CD4-positive, alpha-beta T cell (primary cell): ENCODE measurements at regions not wholly inside any gene's neighbourhood (a gene's known extent, or its start where the extent isn't known, plus 50 kb on each side); places are given as distances from the start of the nearest gene placed in this dataset.
A peak's percentile ranks its signal among the peaks of the same experiment; 100 is the strongest.

Experiments
- ATAC-seq: fragments of 200-7000 bp; cut with Tn5 transposase; one replicate; pipeline ENCODE4 v1.10.0; 2022; ENCODE audit warnings: mild to moderate bottlenecking; ENCODE audit not compliant: poor library complexity
- CTCF ChIA-PET: fragments of 350-600 bp; sonication (Branson Sonifier 250); formaldehyde crosslinking; loops from one replicate; lab custom pipeline; 2021; ENCODE audit warnings: antibody characterized with exemption, inconsistent platforms; lab: Charles Lee
- POLR2A ChIA-PET: fragments of 350-600 bp; sonication (Branson Sonifier 250); formaldehyde crosslinking; loops from one replicate; lab custom pipeline; 2021; ENCODE audit warnings: antibody characterized with exemption, inconsistent platforms; lab: Charles Lee
- DNase-seq, 14 experiments: peaks; one replicate each; pipeline ENCODE4 v3.0.0-alpha.2; 2013 to 2020; ENCODE audit warnings: mixed read lengths in 2 of 14
- H3K27ac ChIP-seq, 2 donors: one replicate each; pipeline versions ENCODE4 v1.5.1 to v1.7.0; 2013; ENCODE audit warnings: low read length in 2 of 2, low read depth in 1 of 2, mild to moderate bottlenecking in 1 of 2
- H3K27me3 ChIP-seq, 2 experiments: 1 replicate in 1 of 2; 2 replicates in 1 of 2; pipeline versions ENCODE4 v1.6.1 to v1.7.0; 2013; ENCODE audit warnings: low read length in 2 of 2, control low read depth in 1 of 2, mild to moderate bottlenecking in 1 of 2, moderate library complexity in 1 of 2; ENCODE audit not compliant: insufficient read depth in 2 of 2, control insufficient read depth in 1 of 2
- H3K36me3 ChIP-seq: one replicate; pipeline ENCODE4 v1.6.1; 2013; ENCODE audit warnings: low read length, control low read depth; ENCODE audit not compliant: insufficient read depth
- H3K4me1 ChIP-seq: one replicate; pipeline ENCODE4 v1.6.1; 2013; ENCODE audit warnings: low read length, control low read depth; ENCODE audit not compliant: insufficient read depth
- H3K4me3 ChIP-seq: one replicate; pipeline ENCODE4 v1.5.1; 2013; ENCODE audit warnings: mild to moderate bottlenecking, low read length, moderate library complexity
- H3K9me3 ChIP-seq, 2 experiments: 1 replicate in 1 of 2; 2 replicates in 1 of 2; pipeline versions ENCODE4 v1.6.1 to v1.7.0; 2013; ENCODE audit warnings: low read length in 2 of 2, mild to moderate bottlenecking in 2 of 2, control low read depth in 1 of 2, moderate library complexity in 1 of 2; ENCODE audit not compliant: control insufficient read depth in 1 of 2, insufficient read depth in 1 of 2
- H3K27ac Mint-ChIP-seq: one replicate; pipeline ENCODE4 v1.8.0; 2020; ENCODE audit warnings: mixed read lengths
- H3K27me3 Mint-ChIP-seq: one replicate; pipeline ENCODE4 v1.8.0; 2021; ENCODE audit warnings: mixed read lengths
- H3K36me3 Mint-ChIP-seq: one replicate; pipeline ENCODE4 v1.8.0; 2021; ENCODE audit warnings: low read depth, mixed read lengths
- H3K4me1 Mint-ChIP-seq: one replicate; pipeline ENCODE4 v1.8.0; 2021; ENCODE audit warnings: low read depth, mixed read lengths
- H3K4me3 Mint-ChIP-seq: one replicate; pipeline ENCODE4 v1.8.0; 2020; ENCODE audit warnings: mild to moderate bottlenecking, mixed read lengths
- H3K9me3 Mint-ChIP-seq: one replicate; pipeline ENCODE4 v1.8.0; 2020; ENCODE audit warnings: mixed read lengths
- CTCF ChIP-seq: fragments of 200-600 bp; IDR thresholded peaks from one replicate; pipeline ENCODE4 v1.8.0; 2022; ENCODE audit warnings: antibody characterized with exemption, mild to moderate bottlenecking
- intact Hi-C, 2 experiments: fragments of 100-400 bp; cut with DNase I in 1 of 2; cut with micrococcal nuclease in 1 of 2; formaldehyde crosslinking; loops; one replicate each; pipeline versions ENCODE4 v1.15.1 to v1.9.0; 2023 to 2025; cut with DNase I, micrococcal nuclease

- Mint-ChIP-seq H3K4me1 (peaks cover 27% of the 10 kb centered on the region), H3K4me3 (no peak overlapping the region), H3K9me3 (no peaks in the 10 kb centered on the region), H3K27me3 (no peaks in the 10 kb centered on the region), H3K27ac (no peak overlapping the region), H3K36me3 (no peaks in the 10 kb centered on the region)
- POLR2A ChIA-PET: no interaction called here
- CTCF ChIA-PET: no interaction called here
- Histone ChIP-seq H3K36me3 (no peaks in the 10 kb centered on the region), H3K9me3 (peaks cover 0 to 4% of the 10 kb centered on the region in 2 experiments), H3K27me3 (no peaks in the 10 kb centered on the region), H3K4me1 (no peaks in the 10 kb centered on the region), H3K27ac (no peak overlapping the region), H3K4me3 (no peak overlapping the region)
- no peak for TF ChIP-seq CTCF
- no peak for DNase-seq
- no peak for ATAC-seq
- intact Hi-C loops: no loop called here
Observed at GRCh38 chr3:25899352-25900101, 109.6 kb downstream of the OXSM start.

- no peaks in the 10 kb centered on the region for H3K27me3 ChIP-seq
- ChIA-PET POLR2A (no interaction called here), CTCF (no interaction called here)
- H3K4me1 Mint-ChIP-seq: peaks cover 27% of the 10 kb centered on the region
- intact Hi-C loops: no loop called here
- H3K4me3 ChIP-seq: no peak overlapping the region
- H3K27ac Mint-ChIP-seq: no peak overlapping the region
- H3K36me3 Mint-ChIP-seq: no peaks in the 10 kb centered on the region
- peaks cover 0 to 4% of the 10 kb centered on the region in 2 experiments for H3K9me3 ChIP-seq
- no peaks in the 10 kb centered on the region for H3K4me1 ChIP-seq
- ATAC-seq (no peak), DNase-seq (no peak)
- no peaks in the 10 kb centered on the region for H3K36me3 ChIP-seq
- H3K27me3 Mint-ChIP-seq: no peaks in the 10 kb centered on the region
- no peak overlapping the region for H3K27ac ChIP-seq
- no peak overlapping the region for H3K4me3 Mint-ChIP-seq
- H3K9me3 Mint-ChIP-seq: no peaks in the 10 kb centered on the region
- no peak for TF ChIP-seq CTCF
Observed at GRCh38 chr3:25900161-25900560, 110.3 kb downstream of the OXSM start.

- DNase-seq (peak in 4 of 14 experiments; percentile 5 to 57 (median 40)), ATAC-seq (peak; percentile 69)
- no peak overlapping the region for H3K4me3 ChIP-seq
- ChIA-PET POLR2A (no interaction called here), CTCF (no interaction called here)
- intact Hi-C loops: no loop called here
- peak overlapping the region; percentile 36 for H3K4me3 Mint-ChIP-seq
- no peak overlapping the region for H3K27ac Mint-ChIP-seq
- no peaks in the 10 kb centered on the region for H3K36me3 ChIP-seq
- H3K27ac ChIP-seq: no peak overlapping the region
- H3K36me3 Mint-ChIP-seq: no peaks in the 10 kb centered on the region
- peaks cover 27% of the 10 kb centered on the region for H3K4me1 Mint-ChIP-seq
- no peaks in the 10 kb centered on the region for H3K4me1 ChIP-seq
- H3K27me3 ChIP-seq: no peaks in the 10 kb centered on the region
- H3K9me3 ChIP-seq: peaks cover 0 to 4% of the 10 kb centered on the region in 2 experiments
- H3K9me3 Mint-ChIP-seq: no peaks in the 10 kb centered on the region
- H3K27me3 Mint-ChIP-seq: peaks cover 6% of the 10 kb centered on the region
- no peak for TF ChIP-seq CTCF
Observed at GRCh38 chr3:25901796-25902195, 111.9 kb downstream of the OXSM start.
